HCT116 (cell line): ENCODE measurements at regions not wholly inside any gene's neighbourhood (a gene's known extent, or its start where the extent isn't known, plus 50 kb on each side); places are given as distances from the start of the nearest gene placed in this dataset.

ENCODE experiments used
- CBX3 ChIP-seq: IDR thresholded peaks from 2 replicates; pipeline ENCODE4 v1.6.1; 2012; ENCODE audit warnings: low read depth
- CEBPB ChIP-seq: IDR thresholded peaks from 2 replicates; pipeline ENCODE4 v1.6.1; 2012; ENCODE audit warnings: low read depth
- CTCF ChIP-seq, 3 experiments: fragments of 200-600 bp in 1 of 3; sonication (generic) in 1 of 3; IDR thresholded peaks in 2 of 3; conservative IDR thresholded peaks in 1 of 3; 2 replicates each; pipeline ENCODE4 v1.5.1; 2012 to 2017; ENCODE audit warnings: low read depth in 2 of 3, low read length in 2 of 3, antibody characterized with exemption in 1 of 3, borderline replicate concordance in 1 of 3, control low read depth in 1 of 3, mild to moderate bottlenecking in 1 of 3, mixed read lengths in 1 of 3, mixed run types in 1 of 3, moderate library complexity in 1 of 3; ENCODE audit not compliant: insufficient read depth in 1 of 3
- EGR1 ChIP-seq: IDR thresholded peaks from 2 replicates; pipeline ENCODE4 v1.6.1; 2012; ENCODE audit warnings: low read depth
- EZH2 ChIP-seq: fragments of 200-600 bp; sonication (generic); IDR thresholded peaks from 2 replicates; pipeline ENCODE4 v1.6.1; 2017; ENCODE audit warnings: antibody characterized with exemption, mixed run types
- EZH2phosphoT487 ChIP-seq: fragments of 200-600 bp; IDR thresholded peaks from 2 replicates; pipeline ENCODE4 v1.6.1; 2018; ENCODE audit warnings: antibody characterized with exemption, borderline replicate concordance
- JUND ChIP-seq: IDR thresholded peaks from 2 replicates; pipeline ENCODE4 v1.6.1; 2012
- MAX ChIP-seq: IDR thresholded peaks from 2 replicates; pipeline ENCODE4 v1.6.1; 2012
- POLR2A ChIP-seq: IDR thresholded peaks from 2 replicates; pipeline ENCODE4 v1.7.0; 2011; ENCODE audit warnings: borderline replicate concordance; ENCODE audit not compliant: insufficient read depth, insufficient read length; ENCODE audit errors: extremely low read depth
- POLR2AphosphoS5 ChIP-seq: IDR thresholded peaks from 2 replicates; pipeline ENCODE4 v1.6.1; 2011; ENCODE audit warnings: mild to moderate bottlenecking, low read depth, low read length, moderate library complexity
- RAD21 ChIP-seq: IDR thresholded peaks from 2 replicates; pipeline ENCODE4 v1.6.1; 2012; ENCODE audit warnings: low read depth, mild to moderate bottlenecking
- REST ChIP-seq: IDR thresholded peaks from 2 replicates; pipeline ENCODE4 v1.6.1; 2012; ENCODE audit warnings: low read depth
- ZBTB33 ChIP-seq: IDR thresholded peaks from 2 replicates; pipeline ENCODE4 v1.6.1; 2011; ENCODE audit warnings: mild to moderate bottlenecking, low read length, moderate library complexity; ENCODE audit not compliant: insufficient replicate concordance; ENCODE audit errors: extremely low read depth
- ZNF274 ChIP-seq: fragments of 200-500 bp; sonication (Bioruptor generic); IDR thresholded peaks from 2 replicates; pipeline ENCODE4 v1.6.1; 2014; ENCODE audit warnings: mild to moderate bottlenecking, low read depth, low read length, inconsistent platforms

GRCh38 chr9:19914044-19914443, 125.2 kb upstream of the SLC24A2 start:
- no peak for TF ChIP-seq EZH2phosphoT487
- TF ChIP-seq CTCF (IDR thresholded peaks at IDR 0.05 in 2 of 3, conservative IDR thresholded peaks at IDR 0.05 in 1 of 3; ENCODE audit: borderline replicate concordance in 1 of 3, insufficient read depth in 1 of 3, low read depth in 2 of 3, low read length in 2 of 3): no peak
- no peak for TF ChIP-seq CBX3
- TF ChIP-seq RAD21: no peak
- TF ChIP-seq POLR2A: no peak
- TF ChIP-seq EZH2: no peak
- TF ChIP-seq JUND: no peak
- no peak for TF ChIP-seq MAX
- TF ChIP-seq POLR2AphosphoS5: no peak
- no peak for TF ChIP-seq ZBTB33
- TF ChIP-seq REST: no peak
- no peak for TF ChIP-seq CEBPB
- no peak for TF ChIP-seq EGR1
- no peak for TF ChIP-seq ZNF274
